WTC11 (cell line): ENCODE measurements at regions not wholly inside any gene's neighbourhood (a gene's known extent, or its start where the extent isn't known, plus 50 kb on each side); places are given as distances from the start of the nearest gene placed in this dataset.

ENCODE experiments used
- ATAC-seq: fragments of 200-7000 bp; cut with Tn5 transposase; 2 replicates; pipeline ENCODE4 v1.10.0; 2021; ENCODE audit warnings: mild to moderate bottlenecking, moderate library complexity
- CTCF ChIA-PET: fragments of 300-600 bp; sonication (Branson Sonifier 250); formaldehyde crosslinking; loops from one replicate; lab custom pipeline; 2021; ENCODE audit warnings: antibody characterized with exemption; lab: Charles Lee
- POLR2A ChIA-PET: fragments of 350-600 bp; sonication (Branson Sonifier 250); formaldehyde crosslinking; loops from one replicate; lab custom pipeline; 2021; ENCODE audit warnings: antibody characterized with exemption; lab: Charles Lee
- DNase-seq: peaks from one replicate; pipeline ENCODE4 v3.0.0; 2021; ENCODE audit warnings: low spot score
- H3K27ac Mint-ChIP-seq: 2 replicates; pipeline ENCODE4 v1.8.0; 2021; ENCODE audit warnings: mixed read lengths
- H3K27me3 Mint-ChIP-seq: 2 replicates; pipeline ENCODE4 v1.8.0; 2021; ENCODE audit warnings: low read depth, mild to moderate bottlenecking, moderate library complexity, mixed read lengths
- H3K36me3 Mint-ChIP-seq: 2 replicates; pipeline ENCODE4 v1.8.0; 2021; ENCODE audit warnings: mixed read lengths
- H3K4me1 Mint-ChIP-seq: 2 replicates; pipeline ENCODE4 v1.8.0; 2022; ENCODE audit warnings: mixed read lengths
- H3K4me3 Mint-ChIP-seq: 2 replicates; pipeline ENCODE4 v1.8.0; 2021; ENCODE audit warnings: mild to moderate bottlenecking, moderate library complexity, mixed read lengths
- H3K9me3 Mint-ChIP-seq: 2 replicates; pipeline ENCODE4 v1.8.0; 2021; ENCODE audit warnings: mixed read lengths
- CREM ChIP-seq: sonication (generic); formaldehyde crosslinking; IDR thresholded peaks from 2 replicates; pipeline ENCODE4 v1.8.1; 2022; ENCODE audit warnings: mild to moderate bottlenecking, missing genetic modification reagents, moderate library complexity
- E2F5 ChIP-seq: sonication (generic); formaldehyde crosslinking; IDR thresholded peaks from 2 replicates; pipeline ENCODE4 v1.8.1; 2022; ENCODE audit warnings: mild to moderate bottlenecking, moderate library complexity, missing genetic modification reagents
- KAT7 ChIP-seq: sonication (generic); formaldehyde crosslinking; IDR thresholded peaks from 2 replicates; pipeline ENCODE4 v1.8.1; 2023; ENCODE audit warnings: missing genetic modification reagents, mild to moderate bottlenecking, borderline replicate concordance
- NFE2L1 ChIP-seq: sonication (generic); formaldehyde crosslinking; IDR thresholded peaks from 2 replicates; pipeline ENCODE4 v1.8.1; 2023; ENCODE audit warnings: missing genetic modification reagents
- NR3C1 ChIP-seq: sonication (generic); formaldehyde crosslinking; conservative IDR thresholded peaks from 2 replicates; pipeline ENCODE4 v1.8.1; 2023; ENCODE audit warnings: low read depth, mild to moderate bottlenecking, missing genetic modification reagents
- RORB ChIP-seq: fragments of 250-450 bp; sonication (Bioruptor Pico); IDR thresholded peaks from 2 replicates; pipeline ENCODE4 v1.9.0; 2021; ENCODE audit warnings: mild to moderate bottlenecking
- TCF7 ChIP-seq: sonication (generic); formaldehyde crosslinking; IDR thresholded peaks from 2 replicates; pipeline ENCODE4 v1.8.0; 2022; ENCODE audit warnings: mild to moderate bottlenecking, low read depth, missing genetic modification reagents, moderate library complexity
- ZBTB43 ChIP-seq: sonication (generic); formaldehyde crosslinking; IDR thresholded peaks from 2 replicates; pipeline ENCODE4 v1.8.1; 2023; ENCODE audit warnings: mild to moderate bottlenecking, missing genetic modification reagents
- ZMAT4 ChIP-seq: fragments of 250-450 bp; sonication (Bioruptor Pico); IDR thresholded peaks from 2 replicates; pipeline ENCODE4 v1.9.0; 2021; ENCODE audit warnings: mild to moderate bottlenecking
- ZNF423 ChIP-seq: fragments of 250-450 bp; sonication (Bioruptor Pico); IDR thresholded peaks from 2 replicates; pipeline ENCODE4 v2.1.2; 2022; ENCODE audit warnings: mild to moderate bottlenecking, moderate library complexity
- ZSCAN18 ChIP-seq: fragments of 250-450 bp; sonication (Bioruptor Pico); IDR thresholded peaks from 2 replicates; pipeline ENCODE4 v2.1.2; 2022; ENCODE audit warnings: mild to moderate bottlenecking, moderate library complexity
- TF ChIP-seq, protein P1 (sequence below): fragments of 250-450 bp; sonication (Bioruptor Pico); IDR thresholded peaks from 2 replicates; pipeline ENCODE4 v1.9.0; 2021; ENCODE audit warnings: mild to moderate bottlenecking, borderline replicate concordance
- TF ChIP-seq, protein P2 (sequence below): sonication (generic); formaldehyde crosslinking; IDR thresholded peaks from 2 replicates; pipeline ENCODE4 v1.8.1; 2022; ENCODE audit warnings: missing genetic modification reagents, borderline replicate concordance
- TF ChIP-seq, protein P3 (sequence below): sonication (generic); formaldehyde crosslinking; IDR thresholded peaks from 2 replicates; pipeline ENCODE4 v1.8.1; 2023; ENCODE audit warnings: mild to moderate bottlenecking, missing genetic modification reagents
- TF ChIP-seq, protein P4 (sequence below): sonication (generic); formaldehyde crosslinking; IDR thresholded peaks from 2 replicates; pipeline ENCODE4 v1.8.0; 2023; ENCODE audit warnings: mild to moderate bottlenecking, missing genetic modification reagents

GRCh38 chr12:98446682-98447081 lies 68.7 kb upstream of the TMPO start:
- ATAC-seq: no peak
- no peaks in the 10 kb centered on the region for H3K36me3 Mint-ChIP-seq
- CTCF ChIA-PET: no interaction called here
- no peaks in the 10 kb centered on the region for H3K9me3 Mint-ChIP-seq
- H3K4me1 Mint-ChIP-seq: peaks cover 10% of the 10 kb centered on the region
- no peak overlapping the region for H3K4me3 Mint-ChIP-seq
- no peak for TF ChIP-seq ZBTB43
- TF ChIP-seq ZSCAN18 (CRISPR knock-in tag): no peak
- TF ChIP-seq, protein P1, sequence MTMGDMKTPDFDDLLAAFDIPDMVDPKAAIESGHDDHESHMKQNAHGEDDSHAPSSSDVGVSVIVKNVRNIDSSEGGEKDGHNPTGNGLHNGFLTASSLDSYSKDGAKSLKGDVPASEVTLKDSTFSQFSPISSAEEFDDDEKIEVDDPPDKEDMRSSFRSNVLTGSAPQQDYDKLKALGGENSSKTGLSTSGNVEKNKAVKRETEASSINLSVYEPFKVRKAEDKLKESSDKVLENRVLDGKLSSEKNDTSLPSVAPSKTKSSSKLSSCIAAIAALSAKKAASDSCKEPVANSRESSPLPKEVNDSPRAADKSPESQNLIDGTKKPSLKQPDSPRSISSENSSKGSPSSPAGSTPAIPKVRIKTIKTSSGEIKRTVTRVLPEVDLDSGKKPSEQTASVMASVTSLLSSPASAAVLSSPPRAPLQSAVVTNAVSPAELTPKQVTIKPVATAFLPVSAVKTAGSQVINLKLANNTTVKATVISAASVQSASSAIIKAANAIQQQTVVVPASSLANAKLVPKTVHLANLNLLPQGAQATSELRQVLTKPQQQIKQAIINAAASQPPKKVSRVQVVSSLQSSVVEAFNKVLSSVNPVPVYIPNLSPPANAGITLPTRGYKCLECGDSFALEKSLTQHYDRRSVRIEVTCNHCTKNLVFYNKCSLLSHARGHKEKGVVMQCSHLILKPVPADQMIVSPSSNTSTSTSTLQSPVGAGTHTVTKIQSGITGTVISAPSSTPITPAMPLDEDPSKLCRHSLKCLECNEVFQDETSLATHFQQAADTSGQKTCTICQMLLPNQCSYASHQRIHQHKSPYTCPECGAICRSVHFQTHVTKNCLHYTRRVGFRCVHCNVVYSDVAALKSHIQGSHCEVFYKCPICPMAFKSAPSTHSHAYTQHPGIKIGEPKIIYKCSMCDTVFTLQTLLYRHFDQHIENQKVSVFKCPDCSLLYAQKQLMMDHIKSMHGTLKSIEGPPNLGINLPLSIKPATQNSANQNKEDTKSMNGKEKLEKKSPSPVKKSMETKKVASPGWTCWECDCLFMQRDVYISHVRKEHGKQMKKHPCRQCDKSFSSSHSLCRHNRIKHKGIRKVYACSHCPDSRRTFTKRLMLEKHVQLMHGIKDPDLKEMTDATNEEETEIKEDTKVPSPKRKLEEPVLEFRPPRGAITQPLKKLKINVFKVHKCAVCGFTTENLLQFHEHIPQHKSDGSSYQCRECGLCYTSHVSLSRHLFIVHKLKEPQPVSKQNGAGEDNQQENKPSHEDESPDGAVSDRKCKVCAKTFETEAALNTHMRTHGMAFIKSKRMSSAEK (CRISPR knock-in tag): no peak
- no peak for TF ChIP-seq E2F5 (CRISPR knock-in tag)
- TF ChIP-seq, protein P2, sequence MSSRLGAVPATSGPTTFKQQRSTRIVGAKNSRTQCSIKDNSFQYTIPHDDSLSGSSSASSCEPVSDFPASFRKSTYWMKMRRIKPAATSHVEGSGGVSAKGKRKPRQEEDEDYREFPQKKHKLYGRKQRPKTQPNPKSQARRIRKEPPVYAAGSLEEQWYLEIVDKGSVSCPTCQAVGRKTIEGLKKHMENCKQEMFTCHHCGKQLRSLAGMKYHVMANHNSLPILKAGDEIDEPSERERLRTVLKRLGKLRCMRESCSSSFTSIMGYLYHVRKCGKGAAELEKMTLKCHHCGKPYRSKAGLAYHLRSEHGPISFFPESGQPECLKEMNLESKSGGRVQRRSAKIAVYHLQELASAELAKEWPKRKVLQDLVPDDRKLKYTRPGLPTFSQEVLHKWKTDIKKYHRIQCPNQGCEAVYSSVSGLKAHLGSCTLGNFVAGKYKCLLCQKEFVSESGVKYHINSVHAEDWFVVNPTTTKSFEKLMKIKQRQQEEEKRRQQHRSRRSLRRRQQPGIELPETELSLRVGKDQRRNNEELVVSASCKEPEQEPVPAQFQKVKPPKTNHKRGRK (CRISPR knock-in tag): no peak
- TF ChIP-seq, protein P3, sequence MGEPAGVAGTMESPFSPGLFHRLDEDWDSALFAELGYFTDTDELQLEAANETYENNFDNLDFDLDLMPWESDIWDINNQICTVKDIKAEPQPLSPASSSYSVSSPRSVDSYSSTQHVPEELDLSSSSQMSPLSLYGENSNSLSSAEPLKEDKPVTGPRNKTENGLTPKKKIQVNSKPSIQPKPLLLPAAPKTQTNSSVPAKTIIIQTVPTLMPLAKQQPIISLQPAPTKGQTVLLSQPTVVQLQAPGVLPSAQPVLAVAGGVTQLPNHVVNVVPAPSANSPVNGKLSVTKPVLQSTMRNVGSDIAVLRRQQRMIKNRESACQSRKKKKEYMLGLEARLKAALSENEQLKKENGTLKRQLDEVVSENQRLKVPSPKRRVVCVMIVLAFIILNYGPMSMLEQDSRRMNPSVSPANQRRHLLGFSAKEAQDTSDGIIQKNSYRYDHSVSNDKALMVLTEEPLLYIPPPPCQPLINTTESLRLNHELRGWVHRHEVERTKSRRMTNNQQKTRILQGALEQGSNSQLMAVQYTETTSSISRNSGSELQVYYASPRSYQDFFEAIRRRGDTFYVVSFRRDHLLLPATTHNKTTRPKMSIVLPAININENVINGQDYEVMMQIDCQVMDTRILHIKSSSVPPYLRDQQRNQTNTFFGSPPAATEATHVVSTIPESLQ (CRISPR knock-in tag): no peak
- no peak for TF ChIP-seq ZMAT4 (CRISPR knock-in tag)
- H3K27me3 Mint-ChIP-seq: peaks cover 3% of the 10 kb centered on the region; the same call in 1 of the 2 replicates
- POLR2A ChIA-PET: interaction anchor here (0.6 kb wide), 1 partner anchor 22 kb away, joined by 6 read pairs; no protein-coding TSS in a partner anchor
- no peak for DNase-seq
- no peak overlapping the region for H3K27ac Mint-ChIP-seq

DNA sequence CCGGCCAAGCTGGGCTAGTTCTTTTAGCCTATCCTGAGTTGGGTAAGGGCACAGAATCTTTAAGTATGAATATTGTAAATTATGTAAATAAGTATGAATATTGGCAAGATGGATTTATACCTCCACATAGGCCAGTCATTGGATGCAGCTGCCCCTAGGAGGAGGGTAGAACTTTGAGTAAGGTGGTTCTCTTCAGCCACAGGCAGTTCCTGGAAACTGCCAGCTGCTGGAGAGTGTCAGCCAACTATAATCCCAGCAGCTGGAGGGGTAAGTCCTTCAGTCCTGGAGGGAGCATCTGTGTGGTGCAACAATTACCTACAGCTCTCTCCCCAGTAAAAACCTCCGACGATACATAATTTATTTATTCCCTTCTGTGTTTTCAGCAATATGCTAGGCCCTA lies 65.8 kb upstream of the TMPO start:
- Mint-ChIP-seq H3K9me3 (no peaks in the 10 kb centered on the region), H3K27ac (no peak overlapping the region), H3K4me3 (no peak overlapping the region), H3K4me1 (peaks cover 10% of the 10 kb centered on the region), H3K27me3 (0 out of 2 replicates have a peak, but pooled peaks cover under 1% of the 10 kb centered on the region), H3K36me3 (no peaks in the 10 kb centered on the region)
- 0 out of 2 replicates have a peak, but pooled peaks have one; percentile 30 for ATAC-seq
- ChIA-PET CTCF (interaction anchor here (2.6 kb wide), 1 partner anchor 26 kb away, joined by 9 read pairs; no protein-coding TSS in a partner anchor), POLR2A (no interaction called here)
- no peak for DNase-seq
- TF ChIP-seq CREM (CRISPR knock-in tag) (no peak), RORB (CRISPR knock-in tag) (no peak), KAT7 (no peak), NR3C1 (no peak), NFE2L1 (no peak), TCF7 (no peak), ZNF423 (no peak)
- TF ChIP-seq, protein P2 (CRISPR knock-in tag): no peak
- TF ChIP-seq, protein P4, sequence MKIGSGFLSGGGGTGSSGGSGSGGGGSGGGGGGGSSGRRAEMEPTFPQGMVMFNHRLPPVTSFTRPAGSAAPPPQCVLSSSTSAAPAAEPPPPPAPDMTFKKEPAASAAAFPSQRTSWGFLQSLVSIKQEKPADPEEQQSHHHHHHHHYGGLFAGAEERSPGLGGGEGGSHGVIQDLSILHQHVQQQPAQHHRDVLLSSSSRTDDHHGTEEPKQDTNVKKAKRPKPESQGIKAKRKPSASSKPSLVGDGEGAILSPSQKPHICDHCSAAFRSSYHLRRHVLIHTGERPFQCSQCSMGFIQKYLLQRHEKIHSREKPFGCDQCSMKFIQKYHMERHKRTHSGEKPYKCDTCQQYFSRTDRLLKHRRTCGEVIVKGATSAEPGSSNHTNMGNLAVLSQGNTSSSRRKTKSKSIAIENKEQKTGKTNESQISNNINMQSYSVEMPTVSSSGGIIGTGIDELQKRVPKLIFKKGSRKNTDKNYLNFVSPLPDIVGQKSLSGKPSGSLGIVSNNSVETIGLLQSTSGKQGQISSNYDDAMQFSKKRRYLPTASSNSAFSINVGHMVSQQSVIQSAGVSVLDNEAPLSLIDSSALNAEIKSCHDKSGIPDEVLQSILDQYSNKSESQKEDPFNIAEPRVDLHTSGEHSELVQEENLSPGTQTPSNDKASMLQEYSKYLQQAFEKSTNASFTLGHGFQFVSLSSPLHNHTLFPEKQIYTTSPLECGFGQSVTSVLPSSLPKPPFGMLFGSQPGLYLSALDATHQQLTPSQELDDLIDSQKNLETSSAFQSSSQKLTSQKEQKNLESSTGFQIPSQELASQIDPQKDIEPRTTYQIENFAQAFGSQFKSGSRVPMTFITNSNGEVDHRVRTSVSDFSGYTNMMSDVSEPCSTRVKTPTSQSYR: no peak
